ENCODE measurements at regions not wholly inside any gene's neighbourhood (a gene's known extent, or its start where the extent isn't known, plus 50 kb on each side); places are given as distances from the start of the nearest gene placed in this dataset.
"Not testable (repeated sequence)": the region's sequence is repeated elsewhere in the genome, so short reads cannot be mapped to it uniquely, and the experiment has no call there.

- no peak for DNase-seq (ENCODE audit: low read depth)
These were observed 343.9 kb downstream of the CCER1 start for GRCh38 chr12:90611048-90611447.

- peak; percentile 7 for DNase-seq (ENCODE audit: low read depth)
These were observed 361.2 kb downstream of the CCER1 start for GRCh38 chr12:90593596-90594295.

GRCh38 chr12:90589956-90590355, 365.0 kb downstream of the CCER1 start:
- no peak for DNase-seq (ENCODE audit: low read depth)

GRCh38 chr12:90585640-90586304, 369.2 kb downstream of the CCER1 start:
- DNase-seq (ENCODE audit: low read depth), result no peak

- no peak for DNase-seq (ENCODE audit: low read depth)
These were observed 378.3 kb downstream of the CCER1 start for GRCh38 chr12:90576707-90577106.

GRCh38 chr12:90575995-90576394, 379.0 kb downstream of the CCER1 start:
- DNase-seq (ENCODE audit: low read depth), result peak; percentile 21

GRCh38 chr12:90574676-90575075, 380.3 kb downstream of the CCER1 start:
- no peak for DNase-seq (ENCODE audit: low read depth)

- DNase-seq (ENCODE audit: low read depth), result no peak
These were observed 382.2 kb downstream of the CCER1 start for GRCh38 chr12:90572778-90573177.

- DNase-seq (ENCODE audit: low read depth), result no peak
These were observed 385.3 kb downstream of the CCER1 start for GRCh38 chr12:90569685-90570084.

GRCh38 chr12:90562671-90563070, 392.3 kb downstream of the CCER1 start:
- DNase-seq (ENCODE audit: low read depth), result no peak

GRCh38 chr12:90548595-90548994, 406.4 kb downstream of the CCER1 start:
- peak; percentile 22 for DNase-seq (ENCODE audit: low read depth)

GRCh38 chr12:90546511-90546910, 408.5 kb downstream of the CCER1 start:
- no peak for DNase-seq (ENCODE audit: low read depth)

- no peak for DNase-seq (ENCODE audit: low read depth)
These were observed 411.1 kb downstream of the CCER1 start for GRCh38 chr12:90543841-90544240.

GRCh38 chr12:90543374-90543773, 411.6 kb downstream of the CCER1 start:
- peak; percentile 32 for DNase-seq (ENCODE audit: low read depth)

- not testable (repeated sequence) for DNase-seq (ENCODE audit: low read depth)
These were observed 412.1 kb downstream of the CCER1 start for GRCh38 chr12:90542852-90543251.

GRCh38 chr12:90533828-90534227, 421.1 kb downstream of the CCER1 start:
- DNase-seq (ENCODE audit: low read depth), result not testable (repeated sequence)

- no peak for DNase-seq (ENCODE audit: low read depth)
These were observed 434.8 kb downstream of the CCER1 start for GRCh38 chr12:90520002-90520734.

- DNase-seq (ENCODE audit: low read depth), result no peak
These were observed 435.7 kb downstream of the CCER1 start for GRCh38 chr12:90519285-90519684.

GRCh38 chr12:90515199-90516175, 439.5 kb downstream of the CCER1 start:
- peak; percentile 65 for DNase-seq (ENCODE audit: low read depth)

- DNase-seq (ENCODE audit: low read depth), result no peak
These were observed 440.7 kb downstream of the CCER1 start for GRCh38 chr12:90514325-90514724.

GRCh38 chr12:90512518-90512917, 442.5 kb downstream of the CCER1 start:
- no peak for DNase-seq (ENCODE audit: low read depth)

- peak; percentile 67 for DNase-seq (ENCODE audit: low read depth)
These were observed 444.0 kb downstream of the CCER1 start for GRCh38 chr12:90510948-90511347.

Measured in amniotic epithelial cell (primary cell).